ENCODE measurements at regions not wholly inside any gene's neighbourhood (a gene's known extent, or its start where the extent isn't known, plus 50 kb on each side); places are given as distances from the start of the nearest gene placed in this dataset.

GRCh38 chr2:41958775-41959174 is 89.0 kb upstream of the PKDCC start:
- no peaks in the 10 kb centered on the region for H3K36me3 Mint-ChIP-seq (ENCODE audit: insufficient read depth, unreplicated experiment)
- no peak overlapping the region for H3K27ac Mint-ChIP-seq (ENCODE audit: unreplicated experiment)
- no TSS peak for BruUV-seq (replicated peaks)
- intact Hi-C loops (cut with micrococcal nuclease; ENCODE audit: unreplicated experiment), result no loop called here
- H3K4me3 ChIP-seq (ENCODE audit: low read depth, low read length), result no peak overlapping the region
- no peaks in the 10 kb centered on the region for H3K9me3 Mint-ChIP-seq (ENCODE audit: unreplicated experiment)
- H3K4me1 Mint-ChIP-seq (ENCODE audit: low read depth, unreplicated experiment), result peaks cover 31% of the 10 kb centered on the region
- no peak overlapping the region for H3K4me3 Mint-ChIP-seq (ENCODE audit: unreplicated experiment)
- DNase-seq, result no peak
- ChIA-PET CTCF (no interaction called here), POLR2A (no interaction called here)
- TF ChIP-seq CTCF (IDR thresholded peaks at IDR 0.05; ENCODE audit: insufficient read depth in 1 of 2, low read depth in 1 of 2, low read length in 1 of 2, severe bottlenecking in 1 of 2, unreplicated experiment in 1 of 2), result no peak
- H3K27me3 Mint-ChIP-seq (ENCODE audit: insufficient read depth, unreplicated experiment), result no peaks in the 10 kb centered on the region
- no peaks in the 10 kb centered on the region for H3K36me3 ChIP-seq (ENCODE audit: control insufficient read depth, insufficient read depth, low read length)
- H3K9me3 ChIP-seq, result no peaks in the 10 kb centered on the region
- H3K4me1 ChIP-seq, result peaks cover 11% of the 10 kb centered on the region
- no peaks in the 10 kb centered on the region for H3K27me3 ChIP-seq (replicated peaks; ENCODE audit: control insufficient read depth, insufficient read depth, low read length)

- no peaks in the 10 kb centered on the region for H3K9me3 Mint-ChIP-seq (ENCODE audit: unreplicated experiment)
- no peak overlapping the region for H3K4me3 Mint-ChIP-seq (ENCODE audit: unreplicated experiment)
- H3K4me3 ChIP-seq (ENCODE audit: low read depth, low read length), result no peak overlapping the region
- peaks cover 21% of the 10 kb centered on the region for H3K4me1 ChIP-seq
- intact Hi-C loops (cut with micrococcal nuclease; ENCODE audit: unreplicated experiment), result no loop called here
- H3K27me3 Mint-ChIP-seq (ENCODE audit: insufficient read depth, unreplicated experiment), result no peaks in the 10 kb centered on the region
- no peak overlapping the region for H3K27ac Mint-ChIP-seq (ENCODE audit: unreplicated experiment)
- no peak for DNase-seq
- no TSS peak for BruUV-seq (replicated peaks)
- H3K27me3 ChIP-seq (replicated peaks; ENCODE audit: control insufficient read depth, insufficient read depth, low read length), result no peaks in the 10 kb centered on the region
- no peaks in the 10 kb centered on the region for H3K9me3 ChIP-seq
- CTCF ChIA-PET, result no interaction called here
- no peaks in the 10 kb centered on the region for H3K36me3 Mint-ChIP-seq (ENCODE audit: insufficient read depth, unreplicated experiment)
- H3K36me3 ChIP-seq (ENCODE audit: control insufficient read depth, insufficient read depth, low read length), result no peaks in the 10 kb centered on the region
- no peak for TF ChIP-seq CTCF (IDR thresholded peaks at IDR 0.05; ENCODE audit: insufficient read depth in 1 of 2, low read depth in 1 of 2, low read length in 1 of 2, severe bottlenecking in 1 of 2, unreplicated experiment in 1 of 2)
- H3K4me1 Mint-ChIP-seq (ENCODE audit: low read depth, unreplicated experiment), result peaks cover 41% of the 10 kb centered on the region
- POLR2A ChIA-PET, result interaction anchor here (0.5 kb wide), 1 partner anchor 74 kb away, joined by 3 read pairs; no protein-coding TSS in a partner anchor
Observed at GRCh38 chr2:41959760-41960159, 88.1 kb upstream of the PKDCC start.

- H3K9me3 ChIP-seq, result no peaks in the 10 kb centered on the region
- Mint-ChIP-seq H3K4me1 (ENCODE audit: low read depth, unreplicated experiment) (peaks cover 47% of the 10 kb centered on the region), H3K4me3 (ENCODE audit: unreplicated experiment) (no peak overlapping the region), H3K27me3 (ENCODE audit: insufficient read depth, unreplicated experiment) (no peaks in the 10 kb centered on the region), H3K9me3 (ENCODE audit: unreplicated experiment) (no peaks in the 10 kb centered on the region), H3K27ac (ENCODE audit: unreplicated experiment) (no peak overlapping the region), H3K36me3 (ENCODE audit: insufficient read depth, unreplicated experiment) (no peaks in the 10 kb centered on the region)
- POLR2A ChIA-PET, result no interaction called here
- no peak for TF ChIP-seq CTCF (IDR thresholded peaks at IDR 0.05; ENCODE audit: insufficient read depth in 1 of 2, low read depth in 1 of 2, low read length in 1 of 2, severe bottlenecking in 1 of 2, unreplicated experiment in 1 of 2)
- no peak overlapping the region for H3K4me3 ChIP-seq (ENCODE audit: low read depth, low read length)
- intact Hi-C loops (cut with micrococcal nuclease; ENCODE audit: unreplicated experiment), result no loop called here
- H3K27me3 ChIP-seq (replicated peaks; ENCODE audit: control insufficient read depth, insufficient read depth, low read length), result no peaks in the 10 kb centered on the region
- H3K4me1 ChIP-seq, result peaks cover 44% of the 10 kb centered on the region
- DNase-seq, result no peak
- CTCF ChIA-PET, result interaction anchor here (0.6 kb wide), 1 partner anchor 77 kb away, joined by 4 read pairs; no protein-coding TSS in a partner anchor
- H3K36me3 ChIP-seq (ENCODE audit: control insufficient read depth, insufficient read depth, low read length), result no peaks in the 10 kb centered on the region
- BruUV-seq (replicated peaks), result no TSS peak
Observed at GRCh38 chr2:41962922-41963622, 84.7 kb upstream of the PKDCC start.
